ENCODE measurements at regions not wholly inside any gene's neighbourhood (a gene's known extent, or its start where the extent isn't known, plus 50 kb on each side); places are given as distances from the start of the nearest gene placed in this dataset.

- no peak for TF ChIP-seq CTCF (IDR thresholded peaks at IDR 0.05)
- TF ChIP-seq POLR2A (IDR thresholded peaks at IDR 0.05) = no peak
- TF ChIP-seq POLR2AphosphoS5 (IDR thresholded peaks at IDR 0.05; ENCODE audit: insufficient read depth in 1 of 2, low read depth in 1 of 2) = no peak
Observed at GRCh38 chr4:162782778-162783525, 383.7 kb downstream of the NAF1 start.

Measured in vagina (tissue), 2 donors.